ENCODE measurements at regions not wholly inside any gene's neighbourhood (a gene's known extent, or its start where the extent isn't known, plus 50 kb on each side); places are given as distances from the start of the nearest gene placed in this dataset.

DNA sequence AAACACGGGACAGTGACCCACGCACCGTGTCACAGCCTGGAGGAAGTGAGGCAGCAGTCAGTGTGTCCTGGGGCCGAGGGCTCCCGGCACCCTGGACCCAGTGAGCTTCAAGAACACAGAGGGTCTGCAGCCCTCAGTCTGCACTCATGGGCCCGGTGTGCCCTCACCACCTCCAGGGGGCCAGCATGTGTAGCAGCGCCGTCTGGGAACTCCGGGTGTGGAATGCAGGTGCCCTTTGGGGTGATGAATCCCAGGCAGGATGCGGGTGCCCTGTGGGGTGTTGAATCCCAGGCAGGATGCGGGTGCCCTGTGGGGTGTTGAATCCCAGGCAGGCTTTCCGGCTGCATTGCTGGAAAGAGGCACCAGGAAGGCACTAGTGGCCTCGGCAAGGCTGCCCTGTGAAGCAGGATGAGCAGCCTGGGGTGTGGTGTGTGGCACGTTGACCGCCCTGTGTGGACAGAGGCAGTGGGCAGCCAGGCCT, 1399.9 kb downstream of the BRD1 start:
- H3K4me3 ChIP-seq: no peak overlapping the region
- H3K27me3 ChIP-seq: no peaks in the 10 kb centered on the region
- H3K27ac ChIP-seq: no peak overlapping the region

DNA sequence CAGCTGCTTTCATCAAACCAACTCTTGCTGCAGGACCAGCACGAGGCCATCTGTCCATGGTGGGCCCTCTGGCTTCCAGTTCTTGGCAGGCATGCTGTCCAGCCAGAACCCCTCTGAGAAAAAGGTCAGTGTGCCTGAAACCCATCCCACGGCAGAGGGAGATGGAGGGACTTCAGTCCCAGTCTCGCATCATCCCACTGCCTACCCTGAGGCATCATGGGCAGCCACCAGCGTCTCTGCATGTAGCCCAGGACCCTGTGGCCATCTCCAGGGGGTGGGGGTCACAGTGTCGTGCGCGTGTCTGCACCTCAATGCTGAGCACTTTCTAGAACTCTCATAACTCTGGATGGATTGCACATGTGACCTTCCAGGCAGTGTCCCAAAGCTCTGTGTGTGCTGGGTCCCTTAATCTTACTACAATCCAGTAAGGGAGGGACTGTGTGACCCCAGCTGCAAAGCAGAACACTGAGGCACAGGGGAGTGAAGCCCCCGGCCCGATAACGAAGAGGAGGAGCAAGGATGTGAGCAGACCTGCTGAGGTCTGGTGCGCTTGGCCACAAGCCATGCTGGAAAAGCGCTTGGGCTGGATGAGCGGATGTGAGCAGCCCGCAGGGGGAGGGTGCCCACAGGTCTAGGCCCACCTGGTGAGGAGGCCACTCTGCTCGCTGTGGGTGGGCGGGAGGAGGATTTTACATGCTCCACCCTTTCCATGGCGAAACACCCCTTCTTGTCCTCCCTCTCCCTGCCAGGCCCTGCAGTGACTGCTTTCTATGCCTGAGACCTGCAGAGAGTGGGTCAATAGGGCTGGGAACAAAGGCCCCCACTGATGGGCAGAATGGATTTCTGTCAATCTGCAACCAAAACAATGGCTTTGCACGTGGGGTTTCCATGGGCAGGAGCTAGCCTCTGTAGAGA, 1401.0 kb downstream of the BRD1 start:
- Histone ChIP-seq H3K4me1 (no peaks in the 10 kb centered on the region), H4K20me1 (peaks cover 0 to 8% (median 0%) of the 10 kb centered on the region in 11 experiments; a peak in 3 of 22 replicates), H3K4me3 (no peak overlapping the region), H3K4me2 (no peak overlapping the region), H3K27me3 (no peaks in the 10 kb centered on the region), H3K9me3 (replicated peaks in 1 of 11) (no peaks in the 10 kb centered on the region), H3K9ac (no peak overlapping the region), H3K27ac (no peak overlapping the region), H3K36me3 (no peaks in the 10 kb centered on the region)
- TF ChIP-seq Cebpa-rat (IDR thresholded peaks at IDR 0.05): no peak

More for the DNA sequence above, 1399.9 kb downstream of the BRD1 start:
- Histone ChIP-seq H3K4me2 (no peak overlapping the region), H3K36me3 (no peaks in the 10 kb centered on the region), H3K9ac (no peak overlapping the region), H3K9me3 (replicated peaks in 1 of 11) (no peaks in the 10 kb centered on the region), H4K20me1 (peaks cover 0 to 17% (median 0%) of the 10 kb centered on the region in 11 experiments; a peak in 4 of 22 replicates), H3K4me1 (no peaks in the 10 kb centered on the region)
- no peak for TF ChIP-seq Cebpa-rat (IDR thresholded peaks at IDR 0.05)

DNA sequence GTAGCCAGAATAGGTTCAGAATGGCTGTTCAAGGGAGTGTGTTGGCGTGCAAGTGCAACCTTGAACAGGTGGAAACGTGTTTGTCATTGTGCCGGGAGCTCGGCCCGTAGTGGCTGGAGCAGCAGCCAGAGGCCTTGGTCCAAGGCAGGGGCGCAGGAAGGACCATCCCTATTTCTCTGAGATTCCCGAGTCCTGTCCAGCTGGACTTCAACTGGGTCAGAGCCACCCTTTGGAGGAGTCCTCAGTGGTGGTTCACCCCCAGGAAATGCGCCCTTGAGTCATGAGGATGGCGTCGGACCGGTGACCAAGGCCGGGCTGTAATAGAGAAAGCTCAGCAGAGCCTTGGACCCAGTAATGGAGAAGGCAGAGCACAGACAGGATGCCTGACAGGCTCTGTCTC, 1402.0 kb downstream of the BRD1 start:
- Histone ChIP-seq H4K20me1 (peaks cover 0 to 8% (median 0%) of the 10 kb centered on the region in 11 experiments; a peak in 2 of 22 replicates), H3K36me3 (no peaks in the 10 kb centered on the region), H3K4me2 (no peak overlapping the region), H3K9ac (no peak overlapping the region), H3K4me3 (no peak overlapping the region), H3K4me1 (peaks cover 0 to 3% (median 0%) of the 10 kb centered on the region in 10 experiments; a peak in 5 of 20 replicates), H3K27ac (no peak overlapping the region), H3K27me3 (no peaks in the 10 kb centered on the region), H3K9me3 (replicated peaks in 1 of 11) (no peaks in the 10 kb centered on the region)
- TF ChIP-seq Cebpa-rat (IDR thresholded peaks at IDR 0.05): no peak

DNA sequence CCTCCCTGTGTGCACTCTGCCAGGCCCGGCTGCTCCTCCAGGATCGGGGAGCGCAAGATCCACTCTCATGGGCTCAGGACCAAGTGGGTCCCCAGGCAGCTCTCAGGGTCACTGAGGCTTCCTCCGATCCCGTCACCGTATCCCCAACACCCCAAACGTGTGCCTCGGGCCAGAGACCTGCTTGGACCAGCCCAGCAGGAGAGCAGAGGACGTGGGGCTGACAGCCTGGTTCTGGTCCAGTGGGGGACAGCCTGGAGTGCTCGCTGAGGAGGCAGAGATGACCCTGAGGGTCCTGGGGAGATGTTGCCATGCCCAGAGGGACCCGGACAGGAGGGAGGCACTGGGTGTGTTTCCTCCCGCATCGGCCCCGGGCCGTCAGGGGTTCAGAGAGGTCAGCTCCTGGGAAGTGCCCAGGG, 1402.6 kb downstream of the BRD1 start:
- no peaks in the 10 kb centered on the region for H3K27me3 ChIP-seq
- no peak overlapping the region for H3K4me2 ChIP-seq
- peaks cover 0 to 8% (median 0%) of the 10 kb centered on the region in 11 experiments; a peak in 2 of 22 replicates for H4K20me1 ChIP-seq
- H3K36me3 ChIP-seq: no peaks in the 10 kb centered on the region
- H3K4me1 ChIP-seq: peaks cover 0 to 6% (median 0%) of the 10 kb centered on the region in 10 experiments; a peak in 5 of 20 replicates
- TF ChIP-seq Cebpa-rat (IDR thresholded peaks at IDR 0.05): no peak
- no peak overlapping the region for H3K27ac ChIP-seq
- H3K9me3 ChIP-seq (replicated peaks in 1 of 11): no peaks in the 10 kb centered on the region
- H3K9ac ChIP-seq: no peak overlapping the region
- H3K4me3 ChIP-seq: no peak overlapping the region

DNA sequence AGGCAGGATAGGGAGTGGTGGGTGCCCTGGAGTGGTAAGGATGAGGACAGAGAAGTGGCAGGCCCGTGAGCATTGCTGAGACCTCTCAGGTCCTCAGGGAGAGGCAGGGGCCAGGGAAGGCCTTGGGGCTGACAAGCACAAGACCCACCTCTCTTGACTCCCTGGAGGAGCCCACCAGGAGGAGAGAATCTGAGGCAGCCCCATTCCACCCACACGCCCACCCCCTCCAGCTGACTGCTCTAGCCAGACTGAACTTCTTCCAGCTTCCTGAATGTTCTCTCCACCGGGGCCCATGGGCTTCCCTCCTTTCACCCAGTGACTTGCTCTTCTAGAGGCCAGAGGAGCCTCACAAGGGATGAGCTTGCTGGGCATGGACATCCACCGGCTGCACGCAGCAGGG, 1403.0 kb downstream of the BRD1 start:
- Histone ChIP-seq H3K9ac (no peak overlapping the region), H3K27me3 (no peaks in the 10 kb centered on the region), H4K20me1 (peaks cover 0 to 8% (median 0%) of the 10 kb centered on the region in 11 experiments; a peak in 2 of 22 replicates), H3K9me3 (replicated peaks in 1 of 11) (no peaks in the 10 kb centered on the region), H3K36me3 (no peaks in the 10 kb centered on the region), H3K4me1 (peaks cover 0 to 6% (median 0%) of the 10 kb centered on the region in 10 experiments; a peak in 5 of 20 replicates), H3K27ac (no peak overlapping the region), H3K4me2 (no peak overlapping the region), H3K4me3 (no peak overlapping the region)
- TF ChIP-seq Cebpa-rat (IDR thresholded peaks at IDR 0.05): no peak

DNA sequence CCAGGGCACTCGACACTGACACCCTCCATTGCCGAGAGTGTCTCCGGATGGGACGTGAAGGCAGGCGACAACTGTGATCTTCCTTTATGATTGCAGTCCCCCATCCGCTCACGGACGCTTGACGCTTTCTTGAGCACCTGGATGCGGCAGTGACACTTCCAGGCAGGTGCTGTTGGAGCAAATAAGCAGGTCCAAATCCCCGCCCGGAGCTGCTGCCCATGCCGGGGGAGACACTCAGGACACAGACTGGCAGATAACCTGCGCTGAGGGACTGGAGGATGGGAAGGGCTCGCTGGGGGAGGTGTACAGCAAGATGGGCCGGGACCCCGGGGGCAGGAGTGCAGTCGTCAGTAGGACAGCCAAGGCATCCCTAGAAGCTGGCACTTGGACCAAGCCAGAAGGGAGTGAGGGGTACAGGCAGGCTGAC, 1403.5 kb downstream of the BRD1 start:
- TF ChIP-seq Cebpa-rat (IDR thresholded peaks at IDR 0.05): no peak
- Histone ChIP-seq H3K4me2 (no peak overlapping the region), H3K9ac (no peak overlapping the region), H3K36me3 (no peaks in the 10 kb centered on the region), H3K4me1 (peaks cover 0 to 6% (median 0%) of the 10 kb centered on the region in 10 experiments; a peak in 5 of 20 replicates), H3K4me3 (no peak overlapping the region), H3K27me3 (no peaks in the 10 kb centered on the region), H4K20me1 (peaks cover 0 to 8% (median 0%) of the 10 kb centered on the region in 11 experiments; a peak in 2 of 22 replicates), H3K9me3 (replicated peaks in 1 of 11) (no peaks in the 10 kb centered on the region), H3K27ac (no peak overlapping the region)

DNA sequence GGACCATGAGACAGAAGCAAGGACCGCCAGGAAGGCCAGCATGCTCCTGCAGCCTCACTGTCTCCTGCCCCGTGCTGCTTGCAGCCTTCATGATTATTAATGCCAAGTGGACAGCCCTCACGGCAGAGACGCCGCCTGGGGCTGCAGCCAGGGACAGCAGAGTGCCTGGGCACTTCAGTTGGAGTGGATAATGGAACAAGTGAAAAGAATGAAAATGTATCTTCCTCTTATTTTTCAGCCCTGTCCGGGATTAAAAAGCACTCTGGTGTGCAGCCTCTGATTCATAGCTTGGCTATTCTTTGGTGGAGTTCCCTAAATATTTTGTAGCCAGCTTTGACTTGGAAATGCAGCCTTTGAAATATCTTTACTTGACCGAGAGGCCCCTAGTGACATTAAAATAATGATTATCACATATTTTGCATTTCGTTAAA, 1404.2 kb downstream of the BRD1 start:
- H3K27ac ChIP-seq: no peak overlapping the region

DNA sequence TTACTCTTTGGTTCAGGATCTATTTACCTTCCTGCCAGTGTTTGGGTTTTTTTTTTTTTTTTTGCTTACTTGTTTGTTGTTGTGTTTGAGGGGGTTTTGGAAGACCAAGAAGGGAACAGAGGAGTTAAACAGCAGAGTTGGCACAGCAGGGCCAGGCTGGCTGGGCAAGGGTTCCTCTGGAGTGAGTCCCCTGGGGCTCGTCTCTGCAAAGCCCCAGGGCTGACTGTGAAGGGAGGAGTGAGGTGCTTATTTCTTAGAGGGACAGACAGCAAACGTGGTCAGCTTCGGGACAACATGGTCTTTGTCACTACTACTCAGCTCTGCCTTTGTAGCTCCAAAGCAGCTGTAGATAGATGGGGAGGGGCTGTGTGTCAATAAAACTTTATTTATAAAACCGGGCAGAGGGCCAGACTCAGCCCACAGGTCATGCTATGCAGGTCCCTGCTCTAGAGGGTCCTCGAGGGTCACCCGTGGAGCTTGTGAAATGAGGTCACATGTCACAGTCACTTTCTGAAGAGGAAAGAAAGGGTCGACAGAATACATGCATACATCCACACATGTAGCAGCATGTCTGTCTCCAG, 1404.7 kb downstream of the BRD1 start:
- H3K4me2 ChIP-seq: no peak overlapping the region
- no peaks in the 10 kb centered on the region for H3K36me3 ChIP-seq
- no peak overlapping the region for H3K27ac ChIP-seq
- H3K4me3 ChIP-seq: no peak overlapping the region
- H3K9me3 ChIP-seq (replicated peaks in 1 of 11): no peaks in the 10 kb centered on the region
- TF ChIP-seq Cebpa-rat (IDR thresholded peaks at IDR 0.05): no peak
- H4K20me1 ChIP-seq: peaks cover 0 to 7% (median 0%) of the 10 kb centered on the region in 11 experiments; a peak in 2 of 22 replicates
- H3K27me3 ChIP-seq: no peaks in the 10 kb centered on the region
- H3K9ac ChIP-seq: no peak overlapping the region
- H3K4me1 ChIP-seq: peaks cover 0 to 6% (median 0%) of the 10 kb centered on the region in 10 experiments; a peak in 5 of 20 replicates

More for the DNA sequence above, 1404.2 kb downstream of the BRD1 start:
- Histone ChIP-seq H3K9me3 (replicated peaks in 1 of 11) (no peaks in the 10 kb centered on the region), H3K36me3 (no peaks in the 10 kb centered on the region), H3K4me3 (no peak overlapping the region), H3K4me2 (no peak overlapping the region), H3K4me1 (peaks cover 0 to 6% (median 0%) of the 10 kb centered on the region in 10 experiments; a peak in 5 of 20 replicates), H4K20me1 (peaks cover 0 to 8% (median 0%) of the 10 kb centered on the region in 11 experiments; a peak in 2 of 22 replicates), H3K9ac (no peak overlapping the region), H3K27me3 (no peaks in the 10 kb centered on the region)
- no peak for TF ChIP-seq Cebpa-rat (IDR thresholded peaks at IDR 0.05)

DNA sequence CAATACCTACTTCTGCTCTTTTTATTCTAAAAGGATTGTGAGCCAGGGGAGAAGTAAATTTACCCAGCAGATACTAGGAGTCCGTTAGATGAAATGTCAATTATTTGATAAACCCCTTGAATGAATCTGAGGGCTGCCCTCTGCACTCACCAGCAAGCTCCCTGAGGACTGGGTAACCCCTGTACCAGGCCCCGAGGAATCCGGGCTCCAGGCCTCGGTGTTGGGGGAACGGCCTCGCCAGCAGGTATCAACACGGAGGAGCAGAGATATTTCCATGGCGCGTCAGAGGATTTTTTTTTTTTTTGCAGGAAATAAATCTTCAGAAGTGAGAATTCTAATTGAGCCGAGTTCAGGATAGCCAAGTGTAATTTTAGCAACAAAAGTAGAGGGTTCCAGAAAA, 1408.8 kb downstream of the BRD1 start:
- Histone ChIP-seq H3K4me1 (peaks cover 0 to 11% (median 5%) of the 10 kb centered on the region in 10 experiments; a peak in 9 of 20 replicates), H4K20me1 (no peaks in the 10 kb centered on the region; a peak in 1 of 22 replicates), H3K4me2 (no peak overlapping the region), H3K27ac (no peak overlapping the region), H3K36me3 (no peaks in the 10 kb centered on the region), H3K27me3 (no peaks in the 10 kb centered on the region), H3K9me3 (replicated peaks in 1 of 11) (no peaks in the 10 kb centered on the region), H3K4me3 (no peak overlapping the region), H3K9ac (no peak overlapping the region)
- no peak for TF ChIP-seq Cebpa-rat (IDR thresholded peaks at IDR 0.05)
